DMS79 treated with DMSO at 0.1 percent for 48 hours (cell line): ENCODE measurements at regions not wholly inside any gene's neighbourhood (a gene's known extent, or its start where the extent isn't known, plus 50 kb on each side); places are given as distances from the start of the nearest gene placed in this dataset.

Source experiments
- DNase-seq: peaks from one replicate; lab custom pipeline; 2025; lab: John Stamatoyannopoulos, UW

GRCh38 chr7:116447966-116448839 lies 51.3 kb upstream of the CAV2 start:
- no peak for DNase-seq

- DNase-seq = no peak
These were observed 50.1 kb upstream of the CAV2 start for GRCh38 chr7:116449441-116449840.
